Activated gamma-delta T cell (primary cell): ENCODE measurements at regions not wholly inside any gene's neighbourhood (a gene's known extent, or its start where the extent isn't known, plus 50 kb on each side); places are given as distances from the start of the nearest gene placed in this dataset.
"Not testable (repeated sequence)": the region's sequence is repeated elsewhere in the genome, so short reads cannot be mapped to it uniquely, and the experiment has no call there.

ENCODE experiments used
- DNase-seq: peaks from one replicate; lab custom pipeline; 2025; lab: John Stamatoyannopoulos, UW

DNA sequence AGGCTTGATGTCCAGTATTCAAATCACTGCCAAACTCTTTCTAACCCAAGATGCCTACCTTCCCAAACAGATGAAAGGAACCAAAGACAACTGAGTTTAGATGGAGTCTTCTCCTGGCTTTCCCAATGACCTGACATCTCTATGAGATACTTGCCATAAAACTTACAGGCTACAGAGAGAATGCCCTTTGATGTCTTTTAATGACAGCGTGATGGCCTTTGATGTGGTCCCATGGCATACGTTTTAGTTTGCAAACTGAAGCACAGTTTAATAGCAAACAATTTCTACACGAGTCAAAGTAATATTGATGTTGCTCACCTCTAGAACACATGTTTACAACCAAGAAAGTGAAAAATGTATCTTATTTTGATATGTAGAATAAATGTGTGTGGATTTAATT is 73.2 kb downstream of the ZIC4 start:
- DNase-seq, result no peak

DNA sequence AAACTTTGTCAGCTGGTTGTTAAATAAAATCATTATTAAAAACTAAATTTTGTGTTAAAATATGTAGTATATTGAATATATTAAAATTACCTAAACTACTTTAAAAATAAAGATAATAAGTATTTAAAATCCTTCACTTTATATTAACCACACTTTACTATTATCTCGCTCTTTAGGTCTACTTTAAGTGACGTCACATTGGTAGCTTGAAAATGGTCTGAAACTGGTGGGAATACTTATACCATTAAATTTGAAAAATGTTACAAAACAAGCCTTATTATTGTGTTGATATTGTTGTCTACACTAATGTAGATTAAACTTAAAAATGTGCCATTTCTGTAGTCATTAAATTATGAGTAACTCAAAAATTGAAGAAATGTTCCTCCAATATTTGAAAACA is 77.6 kb downstream of the ZIC4 start:
- DNase-seq, result no peak

DNA sequence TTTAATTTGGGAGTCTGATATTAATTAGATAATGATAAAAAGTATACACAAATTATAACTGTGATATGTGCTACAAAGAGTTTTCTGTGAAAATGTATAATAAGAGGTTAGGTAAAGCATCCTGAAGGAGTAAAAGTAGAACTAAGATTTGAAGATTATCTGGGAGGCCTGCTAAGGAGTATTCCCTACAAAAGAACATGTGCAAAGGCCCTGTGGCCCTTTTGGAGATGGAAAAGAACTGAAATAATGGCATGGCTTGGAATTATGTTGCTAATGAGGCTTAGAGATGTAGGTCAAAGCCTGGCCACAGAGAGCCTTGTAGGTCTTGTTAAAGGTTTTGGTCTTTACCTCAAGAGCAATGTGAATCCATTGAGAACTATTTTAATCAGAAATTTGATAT is 82.0 kb downstream of the ZIC4 start:
- no peak for DNase-seq

DNA sequence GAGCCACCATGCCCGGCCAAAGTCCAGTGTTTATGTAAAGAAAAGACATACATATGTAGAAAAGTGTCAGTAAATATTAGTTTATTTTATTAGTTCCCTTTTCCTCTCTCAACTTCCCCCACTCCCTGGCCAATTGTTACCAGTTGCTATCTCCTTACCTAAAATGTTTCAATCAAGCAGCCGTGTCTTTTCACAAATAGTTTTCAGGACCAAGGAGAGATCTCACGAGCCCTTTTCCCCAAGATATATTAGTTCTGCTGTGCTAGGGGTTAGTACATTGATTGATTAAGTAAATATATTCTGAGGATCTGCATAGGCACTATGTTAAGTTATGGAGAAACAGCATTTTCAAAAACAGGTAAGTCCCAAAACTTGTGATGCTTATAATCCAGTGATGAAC is 87.4 kb downstream of the ZIC4 start:
- no peak for DNase-seq

DNA sequence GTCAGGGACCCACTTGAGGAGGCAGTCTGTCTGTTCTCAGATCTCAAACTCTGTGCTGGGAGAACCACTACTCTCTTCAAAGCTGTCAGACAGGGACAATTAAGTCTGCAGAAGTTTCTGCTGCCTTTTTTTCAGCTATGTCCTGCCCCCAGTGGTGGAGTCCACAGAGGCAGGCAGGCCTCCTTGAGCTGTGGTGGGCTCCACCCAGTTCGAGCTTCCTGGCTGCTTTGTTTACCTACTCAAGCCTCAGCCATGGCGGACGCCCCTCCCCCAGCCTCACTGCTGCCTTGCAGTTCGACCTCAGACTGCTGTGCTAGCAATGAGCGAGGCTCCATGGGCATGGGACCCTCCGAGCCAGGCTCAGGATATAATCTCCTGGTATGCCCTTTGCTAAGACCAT is 89.3 kb downstream of the ZIC4 start:
- not testable (repeated sequence) for DNase-seq

GRCh38 chr3:147313513-147313912 is 92.8 kb downstream of the ZIC4 start:
- no peak for DNase-seq

- no peak for DNase-seq
Observed at GRCh38 chr3:147312786-147313280, 93.5 kb downstream of the ZIC4 start.

DNA sequence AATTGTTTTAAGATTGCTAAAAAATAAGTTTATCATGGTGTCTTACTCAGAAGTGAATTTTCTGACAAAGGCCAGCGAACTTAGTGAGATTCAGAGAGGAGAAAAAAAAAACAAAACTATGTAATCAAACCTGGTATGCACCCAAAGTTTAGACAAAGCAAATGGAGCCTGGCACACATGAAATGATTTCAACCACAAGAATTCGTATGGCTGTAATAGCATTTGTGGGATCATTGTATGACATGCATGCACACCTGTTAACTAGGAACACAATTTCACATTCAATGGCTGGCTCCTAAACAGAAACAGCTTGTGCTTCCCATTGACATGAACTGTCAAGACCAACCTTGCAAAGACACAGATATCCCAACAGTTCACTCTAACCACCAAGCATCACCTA is 94.6 kb downstream of the ZIC4 start:
- DNase-seq, result no peak

DNA sequence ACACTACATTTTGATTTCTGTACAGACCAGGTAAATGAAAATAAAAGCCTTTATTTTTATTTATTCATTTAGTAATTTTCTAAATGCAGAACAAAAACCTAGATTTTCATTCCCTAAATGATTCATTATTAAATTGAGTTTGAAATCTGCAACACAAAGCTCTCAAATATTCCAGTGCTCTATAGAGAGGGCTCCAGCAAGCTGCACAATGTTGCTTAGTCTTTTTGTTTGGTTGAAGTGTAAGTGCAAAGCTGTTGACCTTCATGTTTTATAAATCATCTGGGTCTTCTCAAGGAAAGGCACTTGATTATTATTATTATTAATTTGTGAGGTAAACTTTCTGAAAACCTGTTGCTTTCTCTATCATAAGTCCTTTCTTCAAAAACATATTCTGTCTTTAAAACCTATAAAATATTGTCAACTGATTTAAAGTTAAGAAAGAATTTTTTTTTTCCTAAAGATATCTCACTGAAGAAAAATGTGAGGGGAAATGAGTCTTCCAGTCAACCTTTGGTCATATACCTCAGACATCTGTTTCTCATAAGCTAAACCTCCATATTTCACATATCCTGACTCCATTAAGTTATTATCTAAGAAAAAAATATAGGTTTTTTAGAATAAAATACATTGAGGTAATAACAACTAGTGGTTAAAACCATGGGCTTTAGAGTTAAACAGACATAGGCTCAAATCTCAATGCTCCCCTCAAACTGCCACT is 100.7 kb downstream of the ZIC4 start:
- DNase-seq, result no peak

DNA sequence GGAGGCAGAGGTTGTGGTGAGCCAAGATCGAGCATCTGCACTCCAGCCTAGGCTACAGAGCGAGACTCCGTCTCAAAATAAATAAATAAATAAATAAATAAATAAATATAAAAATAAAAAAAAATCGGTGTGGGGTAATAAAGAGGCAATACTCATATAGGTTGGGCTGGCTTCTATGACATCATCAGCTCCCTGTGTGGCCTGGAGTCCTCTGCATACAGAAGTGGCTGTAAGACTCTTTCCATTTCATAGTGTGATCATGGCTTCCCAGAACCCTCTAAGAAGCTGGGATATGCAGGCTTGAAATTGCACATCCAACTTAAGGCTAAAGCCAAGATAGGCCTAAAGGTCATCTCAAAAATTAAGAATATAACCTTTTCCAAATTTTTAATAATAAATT is 101.6 kb downstream of the ZIC4 start:
- DNase-seq, result no peak

DNA sequence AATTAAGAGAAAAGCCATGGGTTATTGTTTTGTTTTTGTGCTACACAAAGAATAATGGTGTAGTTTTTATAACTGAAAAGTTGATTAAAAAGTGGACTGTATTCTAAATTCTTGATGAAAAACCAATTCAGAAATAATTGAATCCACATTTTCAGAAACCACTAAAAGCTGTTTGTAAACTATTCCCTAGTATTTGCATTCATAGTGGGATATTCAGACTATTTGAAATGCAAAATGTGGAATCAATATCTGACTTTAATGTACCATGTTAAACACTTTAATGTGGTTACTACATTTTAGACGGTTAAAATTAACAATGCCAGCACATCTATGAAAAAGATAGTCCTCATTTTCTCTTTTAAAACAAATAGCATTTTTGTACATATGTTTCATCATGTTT is 104.6 kb downstream of the ZIC4 start:
- DNase-seq, result no peak

GRCh38 chr3:147299656-147300055 is 106.7 kb downstream of the ZIC4 start:
- no peak for DNase-seq

GRCh38 chr3:147298511-147298982 is 107.8 kb downstream of the ZIC4 start:
- DNase-seq, result no peak

DNA sequence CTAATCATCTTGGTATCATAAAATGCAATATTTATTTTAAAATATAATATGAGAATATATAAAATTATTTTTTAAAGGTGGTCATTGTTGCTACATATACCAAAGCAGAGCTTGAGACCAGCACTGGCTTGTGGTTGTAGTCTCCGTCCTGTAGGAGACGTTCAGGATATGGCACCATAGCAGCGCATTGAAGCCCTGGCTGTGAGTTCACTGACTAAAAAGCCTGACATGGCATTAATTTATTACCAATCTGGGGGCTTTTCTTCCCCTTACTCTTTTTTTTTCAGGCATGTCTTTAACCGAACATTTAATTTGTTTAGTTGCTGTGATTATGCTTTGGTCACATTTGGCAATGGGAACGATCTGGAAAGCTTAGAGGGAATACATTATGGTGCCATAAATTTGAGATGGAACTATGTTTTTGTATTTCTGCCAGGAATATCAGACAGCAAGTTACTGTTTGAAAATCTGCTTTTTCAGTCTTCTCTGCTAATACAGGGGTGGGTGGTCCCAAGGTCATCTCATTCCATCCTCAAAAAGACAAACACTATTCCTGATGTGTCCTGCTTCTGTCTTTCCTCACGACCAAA is 108.5 kb downstream of the ZIC4 start:
- DNase-seq, result no peak

GRCh38 chr3:147287370-147287769 is 119.0 kb downstream of the ZIC4 start:
- DNase-seq, result not testable (repeated sequence)

DNA sequence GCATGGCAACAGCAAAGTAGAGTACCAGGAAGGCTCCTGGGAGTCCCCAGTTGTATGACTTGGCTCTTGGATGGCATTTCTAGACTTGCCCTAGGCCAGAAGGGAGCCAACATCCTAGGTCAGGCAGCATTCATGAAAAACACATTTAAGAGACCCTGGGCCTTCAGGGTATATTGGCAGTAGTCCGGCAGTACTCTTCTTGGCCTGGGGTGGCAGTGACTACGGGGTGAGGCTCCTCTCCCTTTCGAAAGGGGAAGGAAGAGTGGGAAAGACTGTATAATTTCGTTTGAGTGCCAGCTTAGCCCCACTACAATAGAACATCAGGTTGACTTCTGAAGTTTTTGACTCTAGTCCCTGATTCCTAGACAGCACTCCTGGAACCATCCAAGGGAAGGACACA is 136.4 kb downstream of the ZIC4 start:
- DNase-seq, result no peak

GRCh38 chr3:147267434-147267833 is 138.9 kb downstream of the ZIC4 start:
- DNase-seq, result no peak

DNA sequence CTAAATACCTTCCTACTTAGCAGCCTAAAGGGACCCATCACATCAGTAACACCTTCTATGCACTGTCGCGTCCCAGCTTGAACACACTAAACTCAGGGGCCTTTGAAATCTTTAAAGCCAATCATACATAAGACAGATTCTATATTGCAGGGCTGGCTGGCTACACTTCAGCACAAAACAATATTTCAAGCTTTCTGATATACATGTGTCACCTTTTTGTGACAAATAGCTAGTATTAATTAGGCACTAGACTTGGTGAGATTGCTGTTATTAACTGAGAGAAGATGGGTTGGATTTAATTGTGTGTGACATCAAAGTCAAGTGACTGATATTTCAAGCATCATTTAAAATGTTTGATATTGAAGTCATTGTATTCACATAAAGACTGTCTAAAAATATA is 148.4 kb downstream of the ZIC4 start:
- DNase-seq, result no peak

DNA sequence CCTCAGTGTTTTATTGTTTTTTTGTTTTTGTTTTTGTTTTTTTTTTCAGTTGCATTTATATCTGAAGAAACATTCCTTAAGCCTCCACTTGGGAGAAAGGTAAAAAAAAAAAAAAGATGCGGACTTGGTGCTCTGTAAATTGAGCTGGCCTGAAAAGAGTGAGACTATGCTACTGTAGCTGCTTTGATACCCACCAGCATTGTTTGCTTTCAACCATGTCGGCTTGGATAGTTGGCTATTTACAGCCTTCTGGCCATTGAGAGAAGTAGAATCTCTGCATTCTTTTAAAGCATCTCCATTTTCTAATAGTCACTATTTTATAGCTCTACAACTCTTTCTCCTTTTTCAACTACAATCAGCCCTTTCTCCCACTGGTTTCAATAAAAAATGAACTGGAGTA is 149.6 kb downstream of the ZIC4 start:
- DNase-seq, result no peak

- no peak for DNase-seq
Observed at GRCh38 chr3:147246906-147247305, 159.4 kb downstream of the ZIC4 start.

GRCh38 chr3:147245638-147246037 is 160.7 kb downstream of the ZIC4 start:
- DNase-seq, result not testable (repeated sequence)

DNA sequence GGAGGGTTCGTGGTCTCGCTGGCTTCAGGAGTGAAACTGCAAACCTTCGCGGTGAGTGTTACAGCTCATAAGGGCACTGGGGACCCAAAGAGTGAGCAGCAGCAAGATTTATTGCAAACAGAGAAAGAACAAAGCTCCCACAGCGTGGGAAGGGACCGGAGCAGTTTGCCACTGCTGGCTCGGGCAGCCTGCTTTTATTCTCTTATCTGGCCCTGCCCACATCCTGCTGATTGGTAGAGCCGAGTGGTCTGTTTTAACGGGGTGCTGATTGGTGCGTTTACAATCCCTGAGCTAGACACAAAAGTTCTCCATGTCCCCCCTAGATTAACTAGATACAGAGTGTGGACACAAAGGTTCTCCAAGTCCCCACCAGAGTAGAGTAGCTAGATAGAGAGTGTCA is 161.3 kb downstream of the ZIC4 start:
- not testable (repeated sequence) for DNase-seq

DNA sequence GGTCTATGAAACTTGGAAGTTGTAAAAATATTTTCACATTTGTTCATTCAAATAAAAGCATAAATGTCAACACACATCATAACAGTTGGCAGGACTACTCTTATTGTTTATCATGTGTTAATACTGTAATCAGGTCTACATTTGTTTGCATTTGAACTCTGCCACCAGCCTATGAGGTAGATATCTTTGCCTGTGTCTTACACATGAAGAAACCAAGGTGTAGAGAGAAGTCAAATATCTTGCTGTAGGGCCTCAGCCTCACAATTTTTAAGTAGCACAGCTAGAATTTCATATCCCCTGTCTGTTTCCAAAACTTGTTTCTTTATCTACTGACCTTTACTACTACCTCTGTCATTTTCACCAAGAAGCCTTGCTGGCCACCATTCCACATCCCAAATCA is 161.9 kb downstream of the ZIC4 start:
- DNase-seq, result no peak

GRCh38 chr3:147240581-147240980 is 165.8 kb downstream of the ZIC4 start:
- no peak for DNase-seq
